ENCODE measurements at regions not wholly inside any gene's neighbourhood (a gene's known extent, or its start where the extent isn't known, plus 50 kb on each side); places are given as distances from the start of the nearest gene placed in this dataset.

DNA sequence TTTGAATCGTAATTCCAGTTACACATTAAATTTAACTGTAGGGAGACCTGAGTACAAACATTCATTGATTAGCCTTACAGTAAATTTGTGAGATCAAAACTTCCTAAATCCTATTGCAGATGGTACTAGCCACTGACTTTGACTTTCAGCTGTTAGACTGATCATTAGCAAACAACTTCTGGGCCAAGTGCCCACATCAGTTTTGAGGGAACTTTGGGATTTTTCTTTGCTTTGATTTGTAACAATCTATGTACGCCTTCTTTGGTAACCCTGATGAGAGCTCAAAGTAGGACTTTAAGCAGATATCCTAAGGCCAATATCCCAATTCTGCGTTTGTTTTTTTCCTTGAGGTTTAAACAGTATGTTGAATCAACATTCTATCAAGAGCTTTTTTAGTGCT is 131.5 kb downstream of the DLEU7 start:
- TF ChIP-seq, protein P1, sequence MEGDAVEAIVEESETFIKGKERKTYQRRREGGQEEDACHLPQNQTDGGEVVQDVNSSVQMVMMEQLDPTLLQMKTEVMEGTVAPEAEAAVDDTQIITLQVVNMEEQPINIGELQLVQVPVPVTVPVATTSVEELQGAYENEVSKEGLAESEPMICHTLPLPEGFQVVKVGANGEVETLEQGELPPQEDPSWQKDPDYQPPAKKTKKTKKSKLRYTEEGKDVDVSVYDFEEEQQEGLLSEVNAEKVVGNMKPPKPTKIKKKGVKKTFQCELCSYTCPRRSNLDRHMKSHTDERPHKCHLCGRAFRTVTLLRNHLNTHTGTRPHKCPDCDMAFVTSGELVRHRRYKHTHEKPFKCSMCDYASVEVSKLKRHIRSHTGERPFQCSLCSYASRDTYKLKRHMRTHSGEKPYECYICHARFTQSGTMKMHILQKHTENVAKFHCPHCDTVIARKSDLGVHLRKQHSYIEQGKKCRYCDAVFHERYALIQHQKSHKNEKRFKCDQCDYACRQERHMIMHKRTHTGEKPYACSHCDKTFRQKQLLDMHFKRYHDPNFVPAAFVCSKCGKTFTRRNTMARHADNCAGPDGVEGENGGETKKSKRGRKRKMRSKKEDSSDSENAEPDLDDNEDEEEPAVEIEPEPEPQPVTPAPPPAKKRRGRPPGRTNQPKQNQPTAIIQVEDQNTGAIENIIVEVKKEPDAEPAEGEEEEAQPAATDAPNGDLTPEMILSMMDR (IDR thresholded peaks at IDR 0.05; ENCODE audit: insufficient read depth, low read depth, low read length) = no peak
- no peak for TF ChIP-seq EZH2 (IDR thresholded peaks at IDR 0.05; ENCODE audit: insufficient read depth, low read length)

Data from astrocyte (in vitro differentiated cells and primary cell).